GM18499 (cell line): ENCODE measurements at regions not wholly inside any gene's neighbourhood (a gene's known extent, or its start where the extent isn't known, plus 50 kb on each side); places are given as distances from the start of the nearest gene placed in this dataset.
"Not testable (repeated sequence)": the region's sequence is repeated elsewhere in the genome, so short reads cannot be mapped to it uniquely, and the experiment has no call there.

Experiments used
- ATAC-seq: cut with Tn5 transposase; IDR thresholded peaks from one replicate; pipeline ENCODE4 v1.9.1; 2021; ENCODE audit warnings: moderate number of reproducible peaks; ENCODE audit not compliant: insufficient read depth, unreplicated experiment

DNA sequence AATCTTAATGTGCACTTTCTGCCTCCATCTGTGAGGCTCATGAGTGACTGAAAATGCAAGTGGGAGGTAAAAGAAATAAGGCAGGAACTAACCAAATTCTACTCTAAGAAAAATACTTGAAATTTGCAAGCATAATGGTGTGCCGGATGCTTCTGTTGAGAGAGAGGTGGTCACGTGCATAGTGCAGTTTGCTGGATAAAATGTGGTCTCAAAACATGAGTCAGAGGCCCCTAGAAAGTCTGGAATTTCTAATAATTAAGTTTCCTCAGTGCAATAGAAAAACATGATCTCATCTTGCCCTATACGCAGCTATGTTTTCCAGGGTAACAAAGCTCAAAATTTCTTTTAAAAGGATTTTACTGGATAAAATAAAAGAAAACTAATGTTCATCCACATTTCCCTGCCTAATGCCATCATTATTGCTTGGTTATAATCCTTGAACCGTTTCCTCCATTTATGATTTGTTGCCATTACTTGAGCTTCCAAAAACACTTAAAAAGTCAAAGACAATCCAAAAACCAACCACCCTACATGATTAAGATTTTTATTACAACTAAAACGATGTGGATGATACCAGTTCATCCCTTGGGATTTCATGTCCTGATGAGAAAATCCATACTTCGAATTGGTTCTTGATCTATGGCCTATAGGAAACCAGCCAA is 351.7 kb upstream of the ARID1B start:
- no peak for ATAC-seq

DNA sequence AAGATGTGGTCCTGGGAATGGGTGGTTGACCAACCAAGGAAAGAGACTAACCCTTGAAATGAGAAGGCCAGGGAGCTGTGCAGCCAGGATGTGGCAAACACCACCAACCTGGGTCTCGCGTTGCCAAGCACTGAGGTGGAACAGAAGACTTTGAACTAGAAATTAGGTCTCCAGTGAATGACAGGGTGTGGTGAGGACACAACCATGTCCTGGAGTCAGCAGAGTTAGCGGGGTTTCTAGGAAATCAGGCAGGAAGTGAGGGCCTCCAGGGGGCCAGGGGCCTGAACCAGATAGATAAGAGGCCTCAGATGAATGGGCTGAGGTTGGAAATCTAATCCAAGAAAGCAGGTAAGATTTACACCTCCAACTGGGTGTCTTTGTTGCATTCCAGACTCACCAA is 353.3 kb upstream of the ARID1B start:
- no peak for ATAC-seq

DNA sequence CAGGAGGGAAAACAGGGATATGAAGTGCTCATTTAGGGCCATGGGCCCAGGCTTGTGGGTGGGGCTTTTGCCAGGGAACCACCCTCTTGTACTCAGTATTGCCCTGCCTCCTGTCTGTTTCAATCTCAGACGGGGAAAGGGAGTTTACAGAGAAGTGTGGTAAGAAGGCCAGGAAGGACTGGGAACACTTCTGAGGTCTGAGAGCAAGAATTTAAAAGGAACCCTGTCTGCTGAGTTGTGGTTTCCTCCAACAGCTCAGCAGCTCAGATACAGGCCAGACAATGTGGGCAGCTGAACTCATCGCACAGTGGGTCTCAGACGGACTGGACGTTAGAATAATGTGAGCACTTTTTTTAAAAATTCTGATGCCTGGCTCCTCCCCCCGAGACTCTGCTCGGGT is 354.1 kb upstream of the ARID1B start:
- ATAC-seq, result no peak

DNA sequence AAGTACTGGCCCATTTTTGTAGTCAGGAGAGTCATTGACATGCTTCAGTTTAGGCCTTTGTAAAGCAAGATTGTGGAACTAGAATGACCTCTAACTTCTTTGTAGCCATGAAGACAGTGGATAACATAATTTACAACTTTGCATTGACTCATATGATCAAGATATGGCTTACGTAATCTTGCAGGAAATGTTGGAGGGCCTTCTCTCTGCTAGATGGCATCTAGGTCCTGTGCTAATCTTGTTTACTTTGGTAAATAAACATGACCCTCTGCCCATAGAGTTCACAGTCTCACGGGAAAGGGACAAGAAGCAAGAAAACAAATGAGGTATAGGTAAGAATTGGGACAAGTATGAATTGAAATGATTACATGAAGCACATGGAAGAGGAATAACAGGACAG is 355.2 kb upstream of the ARID1B start:
- ATAC-seq, result no peak

DNA sequence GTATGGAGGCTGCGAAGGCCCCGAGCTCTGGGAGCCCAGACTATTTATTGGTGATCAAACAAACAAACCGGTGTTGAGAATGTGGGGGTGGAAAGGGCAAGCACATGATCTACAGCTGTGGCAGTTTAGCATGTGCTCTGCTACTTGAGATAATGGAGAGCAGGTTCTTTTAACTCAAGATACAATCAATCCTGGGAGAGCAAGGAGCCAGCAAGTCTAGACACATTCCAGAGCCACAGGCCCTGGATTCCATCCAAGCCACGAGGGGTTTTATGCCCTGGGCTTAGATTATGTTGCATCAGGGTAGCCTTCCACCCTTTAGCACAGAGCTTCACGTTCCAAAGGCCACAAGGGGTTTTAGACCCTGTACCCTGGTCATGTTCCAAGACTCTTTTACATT is 355.9 kb upstream of the ARID1B start:
- not testable (repeated sequence) for ATAC-seq

DNA sequence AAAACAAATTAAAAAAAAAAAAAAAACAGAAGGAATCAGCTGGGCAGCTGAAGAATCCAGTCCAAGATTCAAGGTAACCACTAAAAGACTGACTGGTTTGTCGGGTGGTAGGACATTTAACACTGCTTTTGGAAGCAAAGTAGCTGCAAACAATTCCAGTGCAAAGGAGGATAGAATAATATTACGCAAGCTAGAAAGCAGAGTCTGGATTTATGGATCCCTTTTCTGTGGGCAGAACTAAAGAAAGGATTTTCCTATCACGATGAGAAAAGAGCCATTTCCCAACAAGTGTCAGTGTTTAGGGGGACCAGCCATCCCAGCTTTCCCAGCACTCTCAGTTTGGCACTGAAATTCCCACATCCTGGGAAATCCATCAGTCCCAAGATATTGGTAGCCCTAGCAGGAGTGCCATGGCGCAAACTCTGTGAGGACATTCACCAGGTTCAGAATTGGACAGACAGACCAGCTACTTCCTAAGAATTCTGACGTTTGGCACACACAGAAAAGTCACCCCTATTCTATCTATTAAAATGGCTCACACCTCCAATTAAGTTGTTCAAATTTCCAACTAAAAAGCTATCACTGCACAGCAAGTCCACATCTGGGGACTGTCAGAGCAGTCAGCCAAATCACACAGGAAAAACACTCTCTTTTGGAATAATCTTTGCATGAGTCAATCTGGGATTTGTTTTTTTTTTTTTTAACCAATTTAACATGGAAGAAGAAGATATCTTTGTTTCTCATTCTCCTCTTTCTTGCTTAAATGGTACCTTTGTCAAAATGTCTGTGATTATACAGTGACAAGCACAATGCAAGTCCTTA is 356.8 kb upstream of the ARID1B start:
- no peak for ATAC-seq

DNA sequence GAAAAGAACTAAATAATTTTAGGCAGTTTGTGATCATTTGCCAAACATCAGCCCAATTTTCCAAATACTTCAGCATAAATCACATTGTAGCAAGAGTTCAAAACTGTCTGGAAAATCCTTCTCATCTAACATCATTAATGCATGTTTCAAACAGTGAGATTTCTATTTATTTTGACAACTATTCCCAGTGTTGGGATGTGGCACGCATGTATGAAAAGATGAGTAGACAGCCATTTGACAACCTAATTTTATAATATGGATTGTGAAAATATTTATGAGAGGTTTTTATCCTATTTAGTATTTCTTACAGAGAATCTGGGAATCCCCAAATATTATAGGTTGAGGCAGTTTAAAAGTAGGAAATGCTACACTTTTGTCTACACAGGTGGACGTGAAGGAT is 357.6 kb upstream of the ARID1B start:
- ATAC-seq, result no peak

DNA sequence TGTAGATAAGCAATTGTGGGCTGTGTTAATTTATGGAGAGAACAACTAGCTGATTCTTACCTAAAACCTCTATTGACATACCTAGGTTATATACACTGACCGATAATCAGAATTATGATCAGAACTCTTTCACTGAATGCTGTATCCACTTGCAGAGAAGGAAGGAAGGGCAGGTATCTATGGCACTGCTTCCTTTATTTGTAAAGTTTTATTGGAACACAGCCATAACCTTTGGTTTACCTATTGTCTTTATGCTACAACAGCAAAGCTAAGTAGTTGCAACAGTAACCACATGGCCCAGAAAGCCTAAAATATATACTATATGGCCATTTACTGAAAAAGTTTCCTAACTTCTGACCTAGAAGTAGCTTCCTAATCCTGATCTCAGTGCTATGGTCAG is 358.9 kb upstream of the ARID1B start:
- no peak for ATAC-seq

DNA sequence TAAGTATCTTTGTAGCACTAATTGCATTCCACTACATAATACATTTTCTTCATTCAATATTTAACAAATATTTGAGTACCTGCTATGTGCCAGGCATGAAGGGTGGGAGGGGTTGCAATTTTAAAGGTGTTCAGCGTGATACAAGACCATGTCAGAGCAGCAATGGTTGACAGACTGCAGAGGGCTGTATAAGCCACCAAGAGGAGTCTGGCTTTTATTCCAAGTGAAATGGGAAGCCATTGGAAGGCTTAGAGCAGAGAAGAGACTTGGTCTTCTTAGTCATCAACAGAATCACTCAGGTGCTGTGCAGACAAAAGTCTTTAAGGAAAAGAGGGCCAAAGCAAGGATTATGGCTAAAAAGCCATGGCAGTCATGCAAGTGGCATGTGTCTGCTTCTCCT is 360.8 kb upstream of the ARID1B start:
- ATAC-seq, result no peak

DNA sequence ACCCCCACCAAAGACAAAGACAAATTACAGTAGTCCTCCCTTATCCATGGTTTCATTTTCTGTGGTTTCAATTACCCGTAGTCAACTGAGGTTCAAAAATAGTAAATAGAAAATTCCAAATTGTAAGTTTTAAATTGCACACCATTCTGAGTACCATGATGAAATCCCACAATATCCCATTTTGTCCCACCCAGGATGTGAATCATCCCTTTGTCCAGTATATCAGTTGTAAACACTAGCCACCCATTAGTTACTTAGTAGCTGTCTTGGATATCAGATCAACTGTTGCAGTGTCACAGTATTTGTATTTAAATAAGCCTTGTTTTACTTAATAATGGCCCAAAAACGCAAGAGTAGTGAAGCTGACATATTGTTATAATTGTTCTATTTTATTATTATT is 364.0 kb upstream of the ARID1B start:
- no peak for ATAC-seq

DNA sequence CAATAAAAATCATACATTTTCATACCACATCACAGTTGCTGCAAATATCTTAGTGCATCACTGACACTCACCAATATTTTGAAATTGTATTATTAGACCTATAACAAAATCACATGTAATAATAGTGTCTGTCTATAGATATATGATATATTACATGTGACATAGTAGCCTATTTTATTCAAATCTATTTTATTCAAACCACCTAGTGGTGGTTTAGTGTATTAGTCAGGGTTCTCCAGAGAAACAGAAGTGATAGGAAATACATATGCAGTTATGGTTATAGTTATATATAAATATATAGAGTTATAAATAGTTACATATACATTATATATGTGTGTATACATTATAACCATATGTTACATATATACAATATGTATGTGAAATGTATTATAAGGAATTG is 366.5 kb upstream of the ARID1B start:
- no peak for ATAC-seq

DNA sequence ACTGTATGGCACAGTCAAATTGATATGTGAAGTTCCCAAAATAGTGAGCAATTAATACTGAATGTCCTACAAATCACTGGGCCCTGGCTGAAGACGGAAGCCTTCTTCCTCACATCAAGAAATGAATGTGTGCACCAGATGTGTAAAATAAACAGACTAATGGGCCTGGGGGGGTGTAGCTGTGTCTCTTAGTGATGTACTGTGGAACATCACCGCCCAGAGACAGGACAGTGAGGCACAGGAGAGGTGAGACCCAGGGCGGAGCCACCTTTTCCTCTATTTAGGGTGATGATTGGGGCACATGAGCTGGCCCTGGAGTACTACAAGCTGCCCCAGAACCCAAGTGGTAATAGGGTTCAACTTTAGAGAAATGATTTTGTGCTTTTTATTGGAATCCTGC is 368.5 kb upstream of the ARID1B start:
- ATAC-seq, result no peak

DNA sequence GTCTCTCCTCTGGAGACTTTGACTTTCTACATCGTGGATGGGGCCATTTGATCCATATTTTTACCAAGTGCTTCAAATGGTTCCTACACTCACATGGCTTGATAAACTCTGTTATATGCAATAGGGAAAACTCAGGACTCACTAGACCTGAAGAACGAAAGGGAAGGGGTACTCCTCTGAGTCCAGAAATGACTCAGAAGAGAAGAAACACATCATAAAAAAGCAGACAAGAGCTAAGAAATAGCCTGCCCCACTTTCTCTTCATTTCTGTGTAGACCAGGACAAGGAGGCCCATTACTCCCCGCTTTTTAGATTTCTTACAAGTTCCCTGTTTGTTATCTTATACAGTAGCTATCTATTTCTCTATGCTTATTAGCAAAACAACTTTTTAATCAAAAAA is 369.8 kb upstream of the ARID1B start:
- ATAC-seq, result no peak

DNA sequence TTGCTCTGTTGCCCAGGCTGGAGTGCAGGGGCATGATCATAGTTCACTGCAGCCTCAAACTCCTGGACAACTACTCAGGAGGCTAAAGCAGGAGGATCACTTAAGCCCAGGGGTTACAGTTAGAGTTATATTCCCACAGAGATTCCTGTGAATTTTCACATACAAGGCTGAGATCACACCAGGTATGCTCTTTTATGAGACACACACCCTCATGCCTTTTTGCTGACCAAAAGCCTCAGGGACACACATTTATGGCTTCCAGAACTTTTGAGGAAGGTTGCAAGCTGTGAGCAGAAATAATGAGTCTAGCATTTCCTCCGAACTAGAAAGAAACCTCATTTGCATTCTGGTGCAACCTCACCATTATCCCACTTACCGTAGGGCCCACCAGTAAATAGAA is 370.5 kb upstream of the ARID1B start:
- ATAC-seq, result no peak

DNA sequence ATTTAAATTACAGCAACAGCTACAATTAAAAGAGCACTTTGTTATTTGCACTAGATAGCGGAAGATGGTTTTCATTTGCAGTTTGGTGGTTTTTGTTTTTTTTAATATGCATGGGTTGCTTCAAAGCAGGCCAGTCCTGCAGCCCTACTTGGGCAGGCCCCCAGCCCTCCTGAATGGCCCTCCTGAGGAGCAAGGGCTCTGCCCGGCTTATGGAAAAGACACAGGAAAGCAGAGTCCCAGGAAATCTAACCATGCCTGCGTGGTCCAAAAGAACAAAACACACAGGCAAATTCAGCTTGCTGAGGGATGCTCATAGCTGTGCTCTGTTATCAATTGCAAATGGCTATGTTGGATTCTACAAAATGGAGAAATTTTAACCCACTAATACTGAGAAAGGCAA is 371.1 kb upstream of the ARID1B start:
- ATAC-seq, result no peak

DNA sequence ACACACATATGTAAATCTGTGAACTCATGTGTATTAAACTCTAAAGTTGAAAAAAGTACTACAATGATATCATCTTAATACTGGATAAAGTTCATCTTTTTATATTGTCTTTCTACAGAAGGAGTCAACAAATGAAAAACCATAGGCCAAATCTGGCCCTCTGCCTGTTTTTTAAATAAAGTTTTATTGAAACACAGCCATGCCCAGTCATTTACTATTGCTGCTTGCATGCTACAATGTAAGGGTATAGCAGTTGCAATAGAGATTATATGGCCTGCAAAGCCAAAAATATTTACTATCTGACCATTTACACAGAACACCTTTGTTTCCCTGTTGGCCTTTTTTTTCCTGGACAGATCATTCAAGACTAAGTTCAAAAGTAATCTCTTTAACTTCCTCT is 374.6 kb upstream of the ARID1B start:
- ATAC-seq, result no peak

DNA sequence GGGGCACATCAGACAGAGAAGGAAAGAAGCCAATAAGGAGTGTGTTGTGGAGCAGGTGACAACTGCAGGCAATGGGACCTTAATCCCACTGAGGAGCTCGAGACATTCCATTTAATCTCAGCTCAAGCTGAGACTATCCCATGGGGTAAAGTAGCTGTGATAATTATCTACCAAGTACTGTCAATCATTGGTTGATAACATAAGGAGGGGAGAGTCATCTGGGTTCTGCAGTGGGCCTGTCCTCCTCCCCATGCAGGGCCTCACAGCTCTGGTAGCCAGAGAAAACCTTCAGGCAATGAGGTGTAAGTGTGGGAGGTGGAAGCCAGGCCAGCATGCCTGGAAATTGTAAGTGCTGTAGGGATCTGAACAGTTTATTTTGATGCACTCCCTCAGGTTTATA is 375.0 kb upstream of the ARID1B start:
- no peak for ATAC-seq

DNA sequence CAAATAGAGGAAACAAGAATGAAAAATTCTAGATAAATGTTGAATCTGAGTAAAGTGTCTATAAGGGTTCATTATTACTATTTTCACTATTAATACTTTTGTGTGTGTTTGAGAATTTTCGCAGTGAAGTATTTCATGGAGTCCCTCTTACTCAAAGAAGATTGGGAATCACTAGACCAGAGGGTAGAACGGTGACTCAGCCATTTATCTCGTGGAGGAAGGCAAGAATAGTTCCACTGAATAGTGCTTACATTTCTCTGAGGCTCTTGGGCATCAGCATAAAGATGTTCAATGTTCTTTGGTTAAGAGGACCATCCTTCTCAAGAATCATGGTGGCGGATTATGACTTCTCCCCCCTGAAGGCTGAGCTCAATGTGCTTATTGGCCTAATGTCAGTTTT is 376.7 kb upstream of the ARID1B start:
- no peak for ATAC-seq

DNA sequence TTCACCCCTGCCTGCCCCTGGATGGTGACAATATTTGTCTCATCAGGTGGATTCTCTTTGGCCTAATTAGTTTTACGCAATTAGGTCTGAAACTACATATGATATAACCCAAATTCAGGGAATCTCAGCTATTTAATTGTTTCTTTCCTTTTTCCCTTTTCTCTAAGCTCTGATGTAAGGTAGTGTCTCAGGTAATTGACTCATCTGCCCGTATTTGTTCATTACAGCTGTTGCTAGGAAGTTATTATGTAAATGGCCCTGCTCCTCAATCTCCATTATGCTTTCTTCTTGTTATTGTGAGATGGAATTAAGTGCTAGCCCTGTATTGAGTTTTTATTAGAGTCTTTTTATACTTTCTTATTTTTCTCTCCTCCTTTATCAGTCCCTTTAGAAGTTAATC is 378.2 kb upstream of the ARID1B start:
- ATAC-seq, result no peak

DNA sequence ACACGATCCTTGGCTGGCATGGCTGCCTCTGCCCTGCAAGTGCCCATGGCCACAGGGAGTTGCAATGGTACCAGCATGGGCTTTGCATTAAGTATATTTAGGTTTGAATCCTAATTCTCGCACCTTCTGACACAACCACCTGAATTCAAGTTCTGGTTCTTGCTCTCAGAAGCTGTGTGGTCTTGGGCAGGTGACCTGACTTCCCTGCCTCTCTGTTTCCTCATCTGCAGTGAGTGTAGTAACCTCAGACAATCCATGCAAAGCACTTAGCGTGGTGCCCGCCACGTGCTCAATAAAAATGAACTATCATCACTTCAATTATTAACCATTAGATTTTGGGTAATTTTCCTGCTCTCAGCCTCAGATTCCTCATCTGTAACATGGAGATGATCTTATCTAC is 378.8 kb upstream of the ARID1B start:
- ATAC-seq, result no peak

DNA sequence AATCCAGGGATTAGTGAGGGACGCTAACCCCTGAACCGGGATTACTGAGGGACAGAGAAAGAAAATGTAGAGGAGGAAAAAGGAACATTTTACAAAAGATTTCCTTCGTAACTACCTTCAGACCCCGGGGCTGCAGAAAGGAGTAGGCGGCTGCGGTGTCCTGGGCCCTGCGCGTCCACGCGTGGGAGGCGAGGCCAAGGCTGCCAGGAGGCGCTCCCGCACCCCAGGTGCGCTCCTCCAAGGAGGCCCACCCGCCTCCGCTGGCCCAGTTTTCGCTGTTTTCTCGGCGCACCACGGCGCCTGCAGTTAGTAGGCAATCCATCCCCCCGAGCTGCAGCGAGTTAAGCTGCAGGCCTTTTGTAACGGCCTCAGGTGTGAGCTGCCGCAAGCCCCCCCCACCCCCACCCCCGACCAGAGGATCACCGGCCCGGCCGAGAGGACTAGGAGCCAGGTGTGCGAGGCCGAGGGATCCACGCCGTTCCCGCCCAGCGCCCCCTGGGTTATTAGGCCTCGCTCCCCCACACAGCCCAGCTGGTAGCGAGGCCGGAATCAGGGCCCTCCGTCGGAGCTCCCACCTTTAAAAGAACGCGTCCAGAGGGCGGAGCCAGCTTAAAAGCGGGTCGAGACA is 380.3 kb upstream of the ARID1B start:
- no peak for ATAC-seq
